HG03469 (cell line): ENCODE measurements at regions not wholly inside any gene's neighbourhood (a gene's known extent, or its start where the extent isn't known, plus 50 kb on each side); places are given as distances from the start of the nearest gene placed in this dataset.

Experiments
- ATAC-seq: cut with Tn5 transposase; IDR thresholded peaks from one replicate; pipeline ENCODE4 v1.9.1; 2021; ENCODE audit warnings: mild to moderate bottlenecking, moderate library complexity, moderate number of reproducible peaks; ENCODE audit not compliant: unreplicated experiment

GRCh38 chr18:39051013-39051412, 1485.4 kb upstream of the CELF4 start:
- no peak for ATAC-seq

GRCh38 chr18:39039813-39040212, 1474.2 kb upstream of the CELF4 start:
- no peak for ATAC-seq

GRCh38 chr18:39037925-39038324, 1472.3 kb upstream of the CELF4 start:
- no peak for ATAC-seq

GRCh38 chr18:39033312-39033711, 1467.7 kb upstream of the CELF4 start:
- ATAC-seq: no peak

- ATAC-seq: no peak
Measured at GRCh38 chr18:39031647-39032046, 1466.0 kb upstream of the CELF4 start.

- no peak for ATAC-seq
Measured at GRCh38 chr18:39030124-39030655, 1464.6 kb upstream of the CELF4 start.

GRCh38 chr18:39025531-39025930, 1459.9 kb upstream of the CELF4 start:
- ATAC-seq: no peak

GRCh38 chr18:39019989-39020388, 1454.4 kb upstream of the CELF4 start:
- ATAC-seq: no peak

- ATAC-seq: no peak
Measured at GRCh38 chr18:39007031-39007902, 1441.7 kb upstream of the CELF4 start.

- no peak for ATAC-seq
Measured at GRCh38 chr18:38996056-38996455, 1430.5 kb upstream of the CELF4 start.

- no peak for ATAC-seq
Measured at GRCh38 chr18:38993342-38993741, 1427.7 kb upstream of the CELF4 start.

GRCh38 chr18:38984968-38985367, 1419.4 kb upstream of the CELF4 start:
- no peak for ATAC-seq

- no peak for ATAC-seq
Measured at GRCh38 chr18:38982072-38982471, 1416.5 kb upstream of the CELF4 start.

- no peak for ATAC-seq
Measured at GRCh38 chr18:38981389-38981788, 1415.8 kb upstream of the CELF4 start.

GRCh38 chr18:38980420-38980819, 1414.8 kb upstream of the CELF4 start:
- ATAC-seq: no peak

GRCh38 chr18:38972571-38972970, 1407.0 kb upstream of the CELF4 start:
- ATAC-seq: no peak

- no peak for ATAC-seq
Measured at GRCh38 chr18:38971881-38972280, 1406.3 kb upstream of the CELF4 start.

- ATAC-seq: no peak
Measured at GRCh38 chr18:38966841-38967240, 1401.2 kb upstream of the CELF4 start.

GRCh38 chr18:38963943-38964660, 1398.5 kb upstream of the CELF4 start:
- no peak for ATAC-seq

- no peak for ATAC-seq
Measured at GRCh38 chr18:38961880-38962279, 1396.3 kb upstream of the CELF4 start.

GRCh38 chr18:38957736-38958135, 1392.1 kb upstream of the CELF4 start:
- no peak for ATAC-seq

- no peak for ATAC-seq
Measured at GRCh38 chr18:38956068-38956467, 1390.5 kb upstream of the CELF4 start.
